ENCODE measurements at regions not wholly inside any gene's neighbourhood (a gene's known extent, or its start where the extent isn't known, plus 50 kb on each side); places are given as distances from the start of the nearest gene placed in this dataset.

DNA sequence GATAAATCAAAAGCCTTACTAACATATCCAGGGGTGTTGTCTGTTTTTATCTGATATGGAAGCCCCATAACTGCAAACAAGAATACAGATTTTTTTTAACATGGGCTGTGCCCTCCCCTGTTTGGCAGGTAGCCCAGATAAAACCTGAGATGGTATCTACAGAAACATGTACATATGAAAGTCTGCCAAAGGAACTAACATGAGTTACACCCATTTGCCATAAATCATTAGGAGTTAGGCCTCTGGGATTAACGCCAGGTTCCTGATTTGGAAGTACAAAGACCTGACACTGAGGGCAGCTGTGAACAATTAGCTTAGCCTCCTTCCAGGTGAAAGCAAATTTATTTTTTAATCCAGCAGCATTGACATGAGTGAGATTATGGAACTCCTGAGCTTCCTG lies 264.3 kb downstream of the TECRL start:
- TF ChIP-seq, protein P1, sequence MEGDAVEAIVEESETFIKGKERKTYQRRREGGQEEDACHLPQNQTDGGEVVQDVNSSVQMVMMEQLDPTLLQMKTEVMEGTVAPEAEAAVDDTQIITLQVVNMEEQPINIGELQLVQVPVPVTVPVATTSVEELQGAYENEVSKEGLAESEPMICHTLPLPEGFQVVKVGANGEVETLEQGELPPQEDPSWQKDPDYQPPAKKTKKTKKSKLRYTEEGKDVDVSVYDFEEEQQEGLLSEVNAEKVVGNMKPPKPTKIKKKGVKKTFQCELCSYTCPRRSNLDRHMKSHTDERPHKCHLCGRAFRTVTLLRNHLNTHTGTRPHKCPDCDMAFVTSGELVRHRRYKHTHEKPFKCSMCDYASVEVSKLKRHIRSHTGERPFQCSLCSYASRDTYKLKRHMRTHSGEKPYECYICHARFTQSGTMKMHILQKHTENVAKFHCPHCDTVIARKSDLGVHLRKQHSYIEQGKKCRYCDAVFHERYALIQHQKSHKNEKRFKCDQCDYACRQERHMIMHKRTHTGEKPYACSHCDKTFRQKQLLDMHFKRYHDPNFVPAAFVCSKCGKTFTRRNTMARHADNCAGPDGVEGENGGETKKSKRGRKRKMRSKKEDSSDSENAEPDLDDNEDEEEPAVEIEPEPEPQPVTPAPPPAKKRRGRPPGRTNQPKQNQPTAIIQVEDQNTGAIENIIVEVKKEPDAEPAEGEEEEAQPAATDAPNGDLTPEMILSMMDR (IDR thresholded peaks at IDR 0.05): peak in 1 of 4 experiments; percentile 4
- TF ChIP-seq POLR2A (IDR thresholded peaks at IDR 0.05): no peak

Data from prostate gland (tissue), 2 donors.